ENCODE measurements at regions not wholly inside any gene's neighbourhood (a gene's known extent, or its start where the extent isn't known, plus 50 kb on each side); places are given as distances from the start of the nearest gene placed in this dataset.

- H3K27ac ChIP-seq = no peak overlapping the region
- no peak for DNase-seq
- WGBS, 3 donors = 58 to 70% (median 64%) methylated on average over 3 of the region's 3 CpGs
- no peaks in the 10 kb centered on the region for H3K36me3 ChIP-seq
- H3K27me3 ChIP-seq = no peaks in the 10 kb centered on the region
- H3K4me1 ChIP-seq (ENCODE audit: insufficient read depth) = peaks cover 4% of the 10 kb centered on the region
- intact Hi-C loops (cut with DNase I) = no loop called here
- H3K9me3 ChIP-seq = no peaks in the 10 kb centered on the region
- TF ChIP-seq, protein P1, sequence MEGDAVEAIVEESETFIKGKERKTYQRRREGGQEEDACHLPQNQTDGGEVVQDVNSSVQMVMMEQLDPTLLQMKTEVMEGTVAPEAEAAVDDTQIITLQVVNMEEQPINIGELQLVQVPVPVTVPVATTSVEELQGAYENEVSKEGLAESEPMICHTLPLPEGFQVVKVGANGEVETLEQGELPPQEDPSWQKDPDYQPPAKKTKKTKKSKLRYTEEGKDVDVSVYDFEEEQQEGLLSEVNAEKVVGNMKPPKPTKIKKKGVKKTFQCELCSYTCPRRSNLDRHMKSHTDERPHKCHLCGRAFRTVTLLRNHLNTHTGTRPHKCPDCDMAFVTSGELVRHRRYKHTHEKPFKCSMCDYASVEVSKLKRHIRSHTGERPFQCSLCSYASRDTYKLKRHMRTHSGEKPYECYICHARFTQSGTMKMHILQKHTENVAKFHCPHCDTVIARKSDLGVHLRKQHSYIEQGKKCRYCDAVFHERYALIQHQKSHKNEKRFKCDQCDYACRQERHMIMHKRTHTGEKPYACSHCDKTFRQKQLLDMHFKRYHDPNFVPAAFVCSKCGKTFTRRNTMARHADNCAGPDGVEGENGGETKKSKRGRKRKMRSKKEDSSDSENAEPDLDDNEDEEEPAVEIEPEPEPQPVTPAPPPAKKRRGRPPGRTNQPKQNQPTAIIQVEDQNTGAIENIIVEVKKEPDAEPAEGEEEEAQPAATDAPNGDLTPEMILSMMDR (IDR thresholded peaks at IDR 0.05) = no peak
- TF ChIP-seq EP300 (IDR thresholded peaks at IDR 0.05) (no peak), POLR2A (IDR thresholded peaks at IDR 0.05) (no peak)
- H3K4me3 ChIP-seq = no peak overlapping the region
Measured at GRCh38 chr16:87182759-87183158, 134.4 kb downstream of the C16orf95 start.

DNA sequence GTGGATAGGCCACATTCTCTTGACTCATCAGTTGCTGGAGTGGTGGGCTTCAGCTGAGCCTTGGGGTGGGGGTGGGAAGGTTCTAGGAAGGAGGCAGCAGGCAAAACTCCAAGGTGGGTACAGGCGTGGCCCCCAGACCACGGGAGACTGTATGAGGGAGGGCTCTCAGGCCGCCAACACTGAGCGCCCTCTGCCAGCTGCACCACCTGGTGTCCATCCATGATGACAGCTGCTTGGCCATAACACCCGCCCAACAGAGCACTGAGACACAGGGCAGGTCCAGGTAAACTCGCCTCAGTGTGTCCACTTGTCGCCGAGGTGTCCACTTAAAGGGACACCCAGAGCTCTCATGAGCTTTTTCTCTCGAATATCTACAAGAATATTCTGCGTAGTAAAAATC, 133.5 kb downstream of the C16orf95 start:
- no peak for DNase-seq
- 56 to 74% (median 72%) methylated on average over 10 of the region's 10 CpGs for WGBS, 3 donors

GRCh38 chr16:87185308-87185707, 131.9 kb downstream of the C16orf95 start:
- peaks cover 0 to 5% of the 10 kb centered on the region in 2 donors for H3K9me3 ChIP-seq
- no peaks in the 10 kb centered on the region for H3K27me3 ChIP-seq
- no peaks in the 10 kb centered on the region for H3K4me1 ChIP-seq (ENCODE audit: insufficient read depth)
- intact Hi-C loops (cut with DNase I) = no loop called here
- DNase-seq = no peak
- no peak overlapping the region for H3K27ac ChIP-seq
- no peak overlapping the region for H3K4me3 ChIP-seq
- H3K36me3 ChIP-seq = no peaks in the 10 kb centered on the region
- TF ChIP-seq, protein P1 (IDR thresholded peaks at IDR 0.05) = no peak
- TF ChIP-seq EP300 (IDR thresholded peaks at IDR 0.05) = no peak
- TF ChIP-seq POLR2A (IDR thresholded peaks at IDR 0.05) = no peak
- WGBS, 3 donors = 55 to 70% (median 67%) methylated on average over 8 of the region's 8 CpGs

More for the DNA sequence above, 133.5 kb downstream of the C16orf95 start:
- Histone ChIP-seq H3K9me3 (no peaks in the 10 kb centered on the region), H3K27me3 (no peaks in the 10 kb centered on the region), H3K36me3 (no peaks in the 10 kb centered on the region), H3K27ac (no peak overlapping the region), H3K4me1 (ENCODE audit: insufficient read depth) (no peaks in the 10 kb centered on the region), H3K4me3 (no peak overlapping the region)
- intact Hi-C loops (cut with DNase I) = no loop called here
- no peak for TF ChIP-seq POLR2A (IDR thresholded peaks at IDR 0.05)
- TF ChIP-seq, protein P1 (IDR thresholded peaks at IDR 0.05) = no peak
- TF ChIP-seq EP300 (IDR thresholded peaks at IDR 0.05) = no peak

DNA sequence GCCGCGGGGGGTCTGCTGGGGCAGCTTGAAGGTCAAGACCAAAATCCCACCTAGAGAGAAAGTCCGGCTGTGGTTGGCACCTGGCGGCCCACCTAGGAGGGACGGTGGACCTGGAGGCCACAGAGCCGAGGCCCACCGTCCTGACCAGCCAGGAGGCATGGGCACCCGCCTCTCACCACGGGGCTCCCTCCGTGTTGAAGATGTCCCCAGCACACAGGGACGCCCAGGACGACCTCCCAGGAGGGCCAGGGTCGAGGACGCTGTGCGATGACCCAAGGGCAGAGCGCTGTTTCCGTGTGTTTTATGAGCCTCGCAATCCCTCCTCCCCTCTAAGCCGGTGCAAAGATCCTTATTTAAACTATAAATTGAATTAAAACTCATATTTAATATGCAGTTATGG, 131.2 kb downstream of the C16orf95 start:
- H3K4me1 ChIP-seq (ENCODE audit: insufficient read depth) = no peaks in the 10 kb centered on the region
- WGBS, 3 donors = 87 to 94% (median 91%) methylated on average over 19 of the region's 19 CpGs
- H3K27me3 ChIP-seq = no peaks in the 10 kb centered on the region
- H3K9me3 ChIP-seq = peaks cover 0 to 5% of the 10 kb centered on the region in 2 donors
- intact Hi-C loops (cut with DNase I) = no loop called here
- H3K36me3 ChIP-seq = no peaks in the 10 kb centered on the region
- no peak for TF ChIP-seq EP300 (IDR thresholded peaks at IDR 0.05)
- TF ChIP-seq, protein P1 (IDR thresholded peaks at IDR 0.05) = no peak
- TF ChIP-seq POLR2A (IDR thresholded peaks at IDR 0.05) = no peak
- H3K27ac ChIP-seq = no peak overlapping the region
- no peak for DNase-seq
- H3K4me3 ChIP-seq = no peak overlapping the region

All from ovary (tissue), 7 donors.